Common myeloid progenitor, CD34-positive (primary cell): ENCODE measurements at regions not wholly inside any gene's neighbourhood (a gene's known extent, or its start where the extent isn't known, plus 50 kb on each side); places are given as distances from the start of the nearest gene placed in this dataset.

ENCODE experiments used
- CTCF ChIA-PET: fragments of 350-600 bp; sonication (Branson Sonifier 250); formaldehyde crosslinking; loops from one replicate; lab custom pipeline; 2021; ENCODE audit warnings: antibody characterized with exemption; lab: Charles Lee
- POLR2A ChIA-PET: fragments of 350-600 bp; sonication (Branson Sonifier 250); formaldehyde crosslinking; loops from one replicate; lab custom pipeline; 2021; ENCODE audit warnings: antibody characterized with exemption; lab: Charles Lee
- DNase-seq, 3 donors: peaks; one replicate each; pipeline versions ENCODE4 v3.0.0 to v3.0.0-alpha.2; 2013
- H3K27ac ChIP-seq, 2 experiments: 1 replicate in 1 of 2; 2 replicates in 1 of 2; pipeline ENCODE4 v1.7.0; 2013; ENCODE audit warnings: inconsistent platforms in 2 of 2, low read length in 2 of 2, mild to moderate bottlenecking in 2 of 2, low read depth in 1 of 2, moderate library complexity in 1 of 2; ENCODE audit not compliant: severe bottlenecking in 2 of 2, insufficient read depth in 1 of 2, poor library complexity in 1 of 2
- H3K27me3 ChIP-seq, 5 experiments: replicated peaks in 2 of 5; 1 replicate in 3 of 5; 2 replicates in 2 of 5; pipeline versions ENCODE4 v1.6.1 to v1.7.0; 2013; ENCODE audit warnings: low read length in 4 of 5, mild to moderate bottlenecking in 2 of 5, moderate library complexity in 2 of 5, inconsistent platforms in 1 of 5; ENCODE audit not compliant: insufficient read depth in 5 of 5, control insufficient read depth in 4 of 5
- H3K36me3 ChIP-seq, 4 experiments: 1 replicate in 2 of 4; 2 replicates in 2 of 4; pipeline versions ENCODE4 v1.6.1 to v1.7.0; 2013; ENCODE audit warnings: low read length in 3 of 4, control low read depth in 1 of 4, mild to moderate bottlenecking in 1 of 4; ENCODE audit not compliant: control insufficient read depth in 4 of 4, insufficient read depth in 4 of 4
- H3K4me1 ChIP-seq, 4 experiments: 1 replicate in 3 of 4; 2 replicates in 1 of 4; pipeline versions ENCODE4 v1.6.1 to v1.7.1; 2013; ENCODE audit warnings: low read length in 3 of 4, mild to moderate bottlenecking in 3 of 4, control low read depth in 1 of 4, inconsistent platforms in 1 of 4, moderate library complexity in 1 of 4; ENCODE audit not compliant: control insufficient read depth in 4 of 4, insufficient read depth in 4 of 4; ENCODE audit errors: control extremely low read depth in 1 of 4
- H3K4me3 ChIP-seq, 7 experiments: 1 replicate in 4 of 7; 2 replicates in 3 of 7; pipeline versions ENCODE4 v1.5.1 to v1.7.0; 2013; ENCODE audit warnings: mild to moderate bottlenecking in 7 of 7, low read length in 6 of 7, moderate library complexity in 6 of 7, inconsistent platforms in 2 of 7, low read depth in 2 of 7, control low read depth in 1 of 7; ENCODE audit not compliant: insufficient read depth in 4 of 7, control insufficient read depth in 1 of 7; ENCODE audit errors: extremely low read depth in 1 of 7
- H3K9me3 ChIP-seq, 5 experiments: 1 replicate in 4 of 5; 2 replicates in 1 of 5; pipeline versions ENCODE4 v1.6.1 to v1.7.1; 2013; ENCODE audit warnings: low read length in 4 of 5, mild to moderate bottlenecking in 2 of 5, inconsistent platforms in 1 of 5, low read depth in 1 of 5, moderate library complexity in 1 of 5; ENCODE audit not compliant: control insufficient read depth in 4 of 5, insufficient read depth in 2 of 5; ENCODE audit errors: control extremely low read depth in 1 of 5
- WGBS: methylation state at CpG from one replicate; pipeline ENCODE4 v1.1.5; 2013; ENCODE audit not compliant: insufficient coverage; 5-methylcytosine and 5-hydroxymethylcytosine counted together

GRCh38 chr6:133612459-133612858 is 276.5 kb upstream of the TCF21 start:
- Histone ChIP-seq H3K4me1 (no peaks in the 10 kb centered on the region), H3K27me3 (peaks cover 0 to 16% (median 5%) of the 10 kb centered on the region in 5 experiments), H3K9me3 (peaks cover 0 to 5% (median 0%) of the 10 kb centered on the region in 5 experiments), H3K36me3 (no peaks in the 10 kb centered on the region), H3K4me3 (no peak overlapping the region), H3K27ac (no peak overlapping the region)
- ChIA-PET CTCF (no interaction called here), POLR2A (no interaction called here)
- DNase-seq, result no peak

DNA sequence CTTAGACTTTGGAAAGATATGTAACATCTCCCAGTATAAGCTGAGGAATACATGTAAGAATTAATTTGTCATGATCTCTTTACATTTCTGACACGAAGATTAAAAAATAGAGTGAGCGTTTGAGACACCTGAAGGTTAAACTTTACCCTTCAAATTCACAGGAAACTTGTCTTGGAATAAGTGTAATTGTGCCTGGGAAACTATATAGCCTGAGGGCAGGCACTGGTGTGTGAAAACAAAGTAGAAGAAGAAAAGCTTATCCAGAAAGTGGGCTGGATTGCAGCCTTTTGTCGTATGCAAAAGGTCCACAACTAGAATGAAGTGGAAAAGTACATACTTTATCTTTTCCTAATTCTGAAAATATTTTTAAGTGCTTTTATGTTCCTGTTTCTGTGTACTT is 275.7 kb upstream of the TCF21 start:
- H3K36me3 ChIP-seq, result no peaks in the 10 kb centered on the region
- ChIA-PET CTCF (no interaction called here), POLR2A (no interaction called here)
- H3K4me3 ChIP-seq, result no peak overlapping the region
- 86% methylated on average over 1 of the region's 3 CpGs for WGBS
- H3K4me1 ChIP-seq, result no peaks in the 10 kb centered on the region
- DNase-seq, result no peak
- peaks cover 0 to 5% (median 0%) of the 10 kb centered on the region in 5 experiments for H3K9me3 ChIP-seq
- H3K27me3 ChIP-seq, result peaks cover 0 to 16% (median 5%) of the 10 kb centered on the region in 5 experiments
- H3K27ac ChIP-seq, result no peak overlapping the region

GRCh38 chr6:133621751-133622150 is 267.2 kb upstream of the TCF21 start:
- H3K36me3 ChIP-seq, result no peaks in the 10 kb centered on the region
- CTCF ChIA-PET, result no interaction called here
- POLR2A ChIA-PET, result no interaction called here
- no peak overlapping the region for H3K4me3 ChIP-seq
- no peak for DNase-seq
- peaks cover 0 to 13% (median 3%) of the 10 kb centered on the region in 5 experiments for H3K27me3 ChIP-seq
- no peaks in the 10 kb centered on the region for H3K9me3 ChIP-seq
- H3K27ac ChIP-seq, result no peak overlapping the region
- no peaks in the 10 kb centered on the region for H3K4me1 ChIP-seq

GRCh38 chr6:133623065-133623464 is 265.8 kb upstream of the TCF21 start:
- 0% methylated on average over 1 of the region's 1 CpG for WGBS
- no peaks in the 10 kb centered on the region for H3K9me3 ChIP-seq
- no peaks in the 10 kb centered on the region for H3K36me3 ChIP-seq
- CTCF ChIA-PET, result no interaction called here
- no peaks in the 10 kb centered on the region for H3K4me1 ChIP-seq
- POLR2A ChIA-PET, result no interaction called here
- H3K4me3 ChIP-seq, result no peak overlapping the region
- H3K27me3 ChIP-seq, result peaks cover 0 to 13% (median 3%) of the 10 kb centered on the region in 5 experiments
- DNase-seq, result no peak
- no peak overlapping the region for H3K27ac ChIP-seq

- POLR2A ChIA-PET, result no interaction called here
- CTCF ChIA-PET, result no interaction called here
- no CpG with 5 or more reads among the region's 2 CpGs for WGBS
- H3K4me1 ChIP-seq, result no peaks in the 10 kb centered on the region
- no peak for DNase-seq
- peaks cover 0 to 17% (median 3%) of the 10 kb centered on the region in 5 experiments for H3K27me3 ChIP-seq
- no peak overlapping the region for H3K27ac ChIP-seq
- no peak overlapping the region for H3K4me3 ChIP-seq
- no peaks in the 10 kb centered on the region for H3K36me3 ChIP-seq
- no peaks in the 10 kb centered on the region for H3K9me3 ChIP-seq
These were observed 265.3 kb upstream of the TCF21 start for GRCh38 chr6:133623621-133624020.

- ChIA-PET POLR2A (no interaction called here), CTCF (no interaction called here)
- H3K36me3 ChIP-seq, result no peaks in the 10 kb centered on the region
- DNase-seq, result no peak
- peaks cover 0 to 20% (median 3%) of the 10 kb centered on the region in 5 experiments for H3K27me3 ChIP-seq
- H3K4me3 ChIP-seq, result no peak overlapping the region
- H3K9me3 ChIP-seq, result peaks cover 0 to 3% (median 0%) of the 10 kb centered on the region in 5 experiments
- no peaks in the 10 kb centered on the region for H3K4me1 ChIP-seq
- WGBS, result no CpG with 5 or more reads among the region's 3 CpGs
- no peak overlapping the region for H3K27ac ChIP-seq
These were observed 262.7 kb upstream of the TCF21 start for GRCh38 chr6:133626096-133626666.

DNA sequence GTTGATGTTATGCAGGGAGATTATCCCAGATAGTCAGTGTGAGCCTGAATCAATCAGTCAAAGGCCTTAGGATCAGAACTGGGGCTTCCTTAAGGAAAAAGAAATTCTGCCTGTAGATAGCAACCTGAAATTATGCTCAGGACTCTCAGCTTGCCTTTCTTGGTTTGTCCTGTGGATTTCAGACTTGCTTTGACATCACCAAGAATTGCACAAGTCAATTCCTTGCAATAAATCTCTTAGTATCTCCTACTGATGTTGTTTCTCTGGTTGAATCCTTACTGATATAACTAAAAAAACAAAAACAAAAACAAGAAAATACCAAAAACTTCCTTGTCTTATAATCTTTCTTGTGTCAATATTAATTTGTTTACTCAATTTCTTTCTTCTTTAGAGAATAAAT is 258.9 kb upstream of the TCF21 start:
- Histone ChIP-seq H3K36me3 (no peaks in the 10 kb centered on the region), H3K4me1 (no peaks in the 10 kb centered on the region), H3K9me3 (peaks cover 0 to 3% (median 0%) of the 10 kb centered on the region in 5 experiments), H3K27me3 (peaks cover 0 to 22% (median 3%) of the 10 kb centered on the region in 5 experiments), H3K4me3 (no peak overlapping the region), H3K27ac (no peak overlapping the region)
- ChIA-PET POLR2A (no interaction called here), CTCF (no interaction called here)
- no peak for DNase-seq
